Activated CD8-positive, alpha-beta memory T cell treated with anti-CD3 and anti-CD28 coated beads for 48 hours (primary cell): ENCODE measurements at regions not wholly inside any gene's neighbourhood (a gene's known extent, or its start where the extent isn't known, plus 50 kb on each side); places are given as distances from the start of the nearest gene placed in this dataset.
"Not testable (repeated sequence)": the region's sequence is repeated elsewhere in the genome, so short reads cannot be mapped to it uniquely, and the experiment has no call there.

Experiments used
- DNase-seq, 3 experiments: peaks; one replicate each; pipeline ENCODE4 v3.0.0-alpha.2; 2020; ENCODE audit warnings: low read depth in 2 of 3, low spot score in 2 of 3

DNA sequence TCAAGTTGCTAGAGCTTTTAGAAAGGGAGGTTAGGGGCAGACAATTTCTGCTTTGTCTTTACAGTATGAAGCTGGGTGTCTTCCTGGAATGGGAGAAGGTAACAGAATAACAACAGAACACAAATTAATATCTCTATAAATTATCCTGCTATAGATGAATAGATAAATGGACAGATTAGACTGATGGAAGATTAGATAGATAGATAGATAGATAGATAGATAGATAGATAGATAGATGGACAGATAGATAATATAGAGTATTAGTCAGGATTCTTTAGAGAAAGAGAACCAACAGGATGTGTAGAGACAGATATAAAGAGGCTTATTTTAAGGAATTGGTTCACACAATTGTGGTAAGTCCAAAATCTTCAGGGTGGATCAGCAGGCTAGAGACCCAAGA lies 302.2 kb downstream of the BCL11A start:
- DNase-seq = no peak

DNA sequence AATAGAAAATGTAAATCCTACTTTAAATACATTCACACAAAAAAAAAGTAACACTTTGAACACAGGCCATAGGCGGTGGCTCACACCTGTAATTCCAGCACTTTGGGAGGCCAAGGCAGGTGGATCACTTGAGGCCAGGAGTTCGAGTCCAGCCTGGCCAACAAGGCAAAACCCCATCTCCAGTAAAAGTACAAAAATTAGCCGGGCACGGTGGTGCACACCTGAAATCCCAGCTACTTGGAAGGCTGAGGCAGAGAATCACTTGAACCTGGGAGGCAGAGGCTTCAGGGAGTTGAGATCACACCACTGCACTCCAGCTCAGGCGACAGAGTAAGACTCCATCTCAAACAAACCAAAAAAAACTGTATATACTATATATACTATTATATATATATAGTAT lies 303.6 kb downstream of the BCL11A start:
- no peak for DNase-seq

DNA sequence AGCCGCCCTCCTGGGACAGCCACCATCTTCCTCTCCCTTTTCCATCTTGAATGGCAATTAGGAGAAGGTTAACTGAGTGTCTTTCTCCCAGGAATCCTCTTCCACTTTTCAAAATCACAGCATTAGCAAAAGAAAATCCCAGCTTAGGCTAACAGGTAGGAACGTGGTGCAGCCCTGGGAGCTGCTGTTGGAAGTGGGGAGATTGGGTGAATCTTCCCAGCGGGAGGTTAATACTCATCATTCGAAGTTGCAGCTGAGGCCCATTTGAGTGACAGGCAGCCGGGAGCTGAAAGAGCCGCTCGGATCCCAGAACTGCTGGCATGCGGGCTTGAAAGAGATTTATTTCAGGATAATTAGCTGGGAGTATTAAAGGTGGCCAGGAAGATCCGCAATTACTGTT lies 306.0 kb downstream of the BCL11A start:
- DNase-seq = no peak

GRCh38 chr2:60246583-60246982 lies 306.9 kb downstream of the BCL11A start:
- DNase-seq = no peak

- no peak for DNase-seq
Observed at GRCh38 chr2:60234274-60234986, 319.0 kb downstream of the BCL11A start.

GRCh38 chr2:60230596-60230995 lies 322.9 kb downstream of the BCL11A start:
- no peak for DNase-seq

GRCh38 chr2:60230037-60230436 lies 323.4 kb downstream of the BCL11A start:
- DNase-seq = no peak

GRCh38 chr2:60226943-60227342 lies 326.5 kb downstream of the BCL11A start:
- DNase-seq = no peak

GRCh38 chr2:60226191-60226590 lies 327.3 kb downstream of the BCL11A start:
- DNase-seq = no peak

DNA sequence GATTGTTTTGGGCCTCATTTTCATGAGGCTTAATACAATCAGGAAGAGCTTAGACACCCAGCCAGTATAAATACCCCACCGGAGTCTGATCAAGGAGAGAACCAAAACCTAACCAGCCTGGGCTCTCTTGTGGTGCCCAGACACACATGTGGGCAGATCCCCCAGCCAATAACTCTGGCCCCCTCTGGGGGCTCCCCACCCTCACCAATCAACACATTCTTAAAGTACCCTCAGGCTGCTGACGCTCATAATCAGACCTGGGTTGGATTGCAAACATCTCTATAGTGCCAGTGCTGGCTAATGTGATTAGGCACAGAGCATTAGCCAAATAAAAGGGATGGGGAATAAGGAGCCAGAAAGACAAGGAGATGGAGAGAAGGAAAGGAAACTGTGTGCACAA lies 329.6 kb downstream of the BCL11A start:
- no peak for DNase-seq

GRCh38 chr2:60221098-60221497 lies 332.4 kb downstream of the BCL11A start:
- no peak for DNase-seq

GRCh38 chr2:60219536-60219935 lies 333.9 kb downstream of the BCL11A start:
- DNase-seq = no peak

- no peak for DNase-seq
Observed at GRCh38 chr2:60216452-60216995, 336.9 kb downstream of the BCL11A start.

DNA sequence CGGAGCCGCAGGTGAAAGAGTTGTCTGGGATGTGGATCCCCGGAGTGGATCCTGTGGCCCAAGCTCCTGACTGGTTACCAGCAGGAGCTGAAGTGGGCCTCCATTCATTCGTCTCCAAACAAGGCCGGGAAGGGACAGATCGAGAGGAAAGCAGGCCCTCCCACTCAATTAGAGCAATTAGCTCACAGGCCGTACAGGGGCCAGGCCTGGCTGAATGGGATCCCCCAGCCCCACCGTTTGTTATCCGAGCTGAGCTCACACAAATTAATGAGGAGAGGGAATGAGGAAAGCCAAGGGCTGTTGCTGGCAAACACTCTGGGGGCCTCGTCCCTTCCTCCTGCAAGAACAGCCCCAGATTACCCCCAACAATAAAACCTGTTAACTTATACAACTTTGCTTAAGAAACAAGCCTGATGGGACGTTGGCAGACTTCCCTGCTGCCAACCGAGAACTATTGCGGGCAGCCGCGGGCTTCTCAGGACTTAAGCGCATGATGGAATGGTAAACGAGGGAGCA lies 338.0 kb downstream of the BCL11A start:
- no peak for DNase-seq

DNA sequence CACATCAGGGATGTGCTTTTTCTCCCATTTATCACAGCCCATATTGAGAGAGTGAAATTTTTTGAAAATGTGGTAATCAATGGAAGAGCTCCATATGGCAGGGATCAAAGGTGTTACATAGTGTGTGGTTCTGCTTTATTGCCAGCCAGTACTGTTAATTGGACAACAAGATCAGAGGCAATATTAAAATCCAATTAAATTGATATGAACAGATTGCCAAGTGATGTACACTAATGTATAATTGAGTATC lies 338.9 kb downstream of the BCL11A start:
- DNase-seq = no peak

GRCh38 chr2:60213865-60214625 lies 339.4 kb downstream of the BCL11A start:
- no peak for DNase-seq

GRCh38 chr2:60212181-60212945 lies 341.1 kb downstream of the BCL11A start:
- DNase-seq = no peak

- not testable (repeated sequence) for DNase-seq
Observed at GRCh38 chr2:60189006-60189405, 364.4 kb downstream of the BCL11A start.

- no peak for DNase-seq
Observed at GRCh38 chr2:60175290-60175689, 378.2 kb downstream of the BCL11A start.

DNA sequence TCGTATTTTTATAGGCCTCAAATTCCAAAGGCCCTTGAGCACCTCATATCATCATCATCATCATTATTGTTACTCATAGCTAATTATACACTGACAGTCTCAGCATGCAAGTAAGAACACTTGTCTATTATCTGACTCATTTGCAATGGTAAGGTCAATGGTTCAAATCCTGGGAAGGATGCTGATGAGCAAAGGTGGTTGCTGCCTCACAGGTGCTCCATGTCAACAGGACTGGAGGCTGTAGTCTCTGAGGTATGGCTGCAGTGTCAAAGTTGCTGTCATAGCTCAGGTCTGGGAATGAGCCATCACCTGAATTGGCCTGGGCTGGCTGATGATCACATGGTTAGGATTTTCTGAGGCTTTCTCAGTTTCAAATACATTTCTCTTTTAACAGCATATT lies 379.3 kb downstream of the BCL11A start:
- DNase-seq = no peak

GRCh38 chr2:60172801-60173200 lies 380.7 kb downstream of the BCL11A start:
- no peak for DNase-seq

GRCh38 chr2:60170272-60170671 lies 383.2 kb downstream of the BCL11A start:
- no peak for DNase-seq
